Activated T-helper 17 cell treated with anti-CD3 and anti-CD28 coated beads, Interleukin-2, amount 50 U/mL, for 72 hours (primary cell): ENCODE measurements at regions not wholly inside any gene's neighbourhood (a gene's known extent, or its start where the extent isn't known, plus 50 kb on each side); places are given as distances from the start of the nearest gene placed in this dataset.

ENCODE experiments used
- ATAC-seq: fragments of 150-1000 bp; cut with Tn5 transposase; replicated peaks from 2 replicates; pipeline ENCODE4 v1.10.0; 2021; ENCODE audit warnings: mild to moderate bottlenecking, moderate library complexity
- H3K27ac Mint-ChIP-seq: one replicate; pipeline ENCODE4 v1.8.0; 2022; ENCODE audit warnings: mixed read lengths
- H3K27me3 Mint-ChIP-seq: one replicate; pipeline ENCODE4 v1.8.0; 2022; ENCODE audit warnings: mixed read lengths
- H3K36me3 Mint-ChIP-seq: one replicate; pipeline ENCODE4 v1.8.0; 2022; ENCODE audit warnings: low read depth, mild to moderate bottlenecking, mixed read lengths
- H3K4me1 Mint-ChIP-seq: one replicate; pipeline ENCODE4 v1.8.0; 2022; ENCODE audit warnings: mixed read lengths
- H3K4me3 Mint-ChIP-seq: one replicate; pipeline ENCODE4 v1.8.0; 2022; ENCODE audit warnings: mild to moderate bottlenecking, mixed read lengths
- H3K9me3 Mint-ChIP-seq: one replicate; pipeline ENCODE4 v1.8.0; 2022; ENCODE audit warnings: mixed read lengths

DNA sequence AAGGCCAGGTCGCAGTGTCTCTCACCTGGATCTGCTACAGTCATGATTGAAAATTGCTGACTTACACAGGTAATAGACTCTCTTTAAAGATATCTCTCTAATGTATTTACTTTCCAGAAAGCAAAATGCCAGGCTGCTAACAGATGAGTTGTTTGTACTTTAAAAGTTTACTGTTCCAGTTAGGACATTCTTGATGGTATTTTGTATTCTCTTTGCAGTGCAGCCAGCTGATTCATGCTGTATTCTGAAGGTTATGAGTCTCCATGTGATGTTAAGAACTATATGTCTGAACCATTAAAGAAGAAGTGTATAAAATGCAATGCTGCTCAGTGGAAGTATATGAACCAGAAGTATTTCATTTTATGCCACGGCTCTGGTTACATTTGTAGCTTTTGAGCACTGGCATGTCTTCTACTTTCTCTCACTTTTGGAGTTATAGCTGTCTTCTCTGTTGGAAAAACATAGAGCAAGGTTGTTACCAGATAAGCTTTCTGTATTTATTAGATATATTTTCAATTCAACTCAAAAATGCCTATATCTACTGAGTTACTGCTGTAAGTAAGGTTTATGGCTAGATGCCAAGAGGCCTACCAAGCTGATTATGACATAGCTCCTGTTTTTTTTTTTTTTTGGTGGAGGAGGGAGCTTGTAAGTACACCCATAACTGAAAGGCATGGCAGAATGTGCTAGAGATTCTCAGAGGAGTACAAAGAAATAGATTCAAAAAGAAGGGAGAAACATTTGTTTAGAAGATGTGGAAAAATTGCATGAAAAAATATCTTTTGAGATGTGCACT lies 130.5 kb upstream of the MAN1A1 start:
- no peak overlapping the region for H3K4me3 Mint-ChIP-seq
- H3K27me3 Mint-ChIP-seq, result no peaks in the 10 kb centered on the region
- ATAC-seq, result no peak
- no peaks in the 10 kb centered on the region for H3K4me1 Mint-ChIP-seq
- no peaks in the 10 kb centered on the region for H3K9me3 Mint-ChIP-seq
- no peak overlapping the region for H3K27ac Mint-ChIP-seq
- no peaks in the 10 kb centered on the region for H3K36me3 Mint-ChIP-seq

DNA sequence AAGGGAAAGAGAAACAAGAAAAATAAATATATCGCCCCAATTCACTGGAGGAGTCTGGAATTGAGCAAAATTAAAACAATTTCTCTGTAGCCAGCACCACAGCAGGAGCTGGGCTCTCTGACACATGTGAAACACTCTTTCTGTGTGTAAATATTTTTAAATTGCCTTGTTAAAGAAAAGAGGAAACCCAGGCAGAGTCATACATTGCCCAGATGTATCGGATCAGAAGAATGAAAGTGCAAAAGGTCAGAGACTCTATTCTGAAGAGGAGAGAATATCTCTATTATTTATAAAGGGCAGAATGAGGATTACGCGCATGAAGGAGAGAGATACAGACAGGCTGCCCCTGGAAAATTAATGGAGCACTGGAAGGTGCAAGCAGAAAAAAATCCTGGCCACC lies 127.0 kb upstream of the MAN1A1 start:
- Mint-ChIP-seq H3K27me3 (no peaks in the 10 kb centered on the region), H3K4me3 (no peak overlapping the region), H3K27ac (no peak overlapping the region), H3K36me3 (no peaks in the 10 kb centered on the region), H3K9me3 (no peaks in the 10 kb centered on the region), H3K4me1 (no peaks in the 10 kb centered on the region)
- no peak for ATAC-seq

- no peaks in the 10 kb centered on the region for H3K36me3 Mint-ChIP-seq
- no peaks in the 10 kb centered on the region for H3K27me3 Mint-ChIP-seq
- ATAC-seq, result no peak
- H3K4me3 Mint-ChIP-seq, result no peak overlapping the region
- no peaks in the 10 kb centered on the region for H3K4me1 Mint-ChIP-seq
- H3K27ac Mint-ChIP-seq, result no peak overlapping the region
- H3K9me3 Mint-ChIP-seq, result no peaks in the 10 kb centered on the region
These were observed 126.5 kb upstream of the MAN1A1 start for GRCh38 chr6:119476024-119476423.

DNA sequence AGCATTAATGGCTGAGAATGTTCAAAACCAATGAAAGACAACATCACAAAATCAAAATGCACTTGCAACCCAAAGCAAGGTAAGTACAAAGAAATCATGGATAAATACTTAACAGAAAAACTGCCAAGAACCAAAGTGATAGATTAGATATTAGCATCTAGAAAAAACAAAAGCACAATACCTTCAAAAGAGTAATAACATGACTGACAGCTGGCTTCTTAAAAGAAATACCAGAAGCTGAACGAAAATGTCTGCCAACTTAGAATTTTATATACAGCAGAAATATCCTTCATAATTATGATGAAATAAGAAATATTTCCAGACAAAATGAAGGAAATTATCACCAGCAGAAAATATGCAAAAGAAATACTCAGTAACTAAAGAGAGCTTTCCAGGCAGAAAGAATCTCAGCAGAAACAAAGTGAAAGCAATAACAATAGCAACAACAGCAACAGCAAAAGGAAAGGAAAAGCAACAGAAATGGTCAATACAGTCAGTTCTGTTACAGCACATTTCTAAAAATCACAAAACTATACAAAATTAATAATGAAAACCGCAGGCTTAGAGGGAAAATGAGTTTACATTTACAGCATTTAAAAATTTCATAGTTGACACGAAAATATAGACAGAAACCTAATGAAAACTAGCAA lies 121.5 kb upstream of the MAN1A1 start:
- no peak for ATAC-seq
- Mint-ChIP-seq H3K4me1 (no peaks in the 10 kb centered on the region), H3K9me3 (no peaks in the 10 kb centered on the region), H3K27ac (no peak overlapping the region), H3K27me3 (no peaks in the 10 kb centered on the region), H3K4me3 (peak overlapping the region; percentile 18), H3K36me3 (no peaks in the 10 kb centered on the region)

- H3K27ac Mint-ChIP-seq, result no peak overlapping the region
- no peak for ATAC-seq
- H3K27me3 Mint-ChIP-seq, result no peaks in the 10 kb centered on the region
- H3K9me3 Mint-ChIP-seq, result no peaks in the 10 kb centered on the region
- H3K36me3 Mint-ChIP-seq, result no peaks in the 10 kb centered on the region
- H3K4me1 Mint-ChIP-seq, result peaks cover 5% of the 10 kb centered on the region
- no peak overlapping the region for H3K4me3 Mint-ChIP-seq
These were observed 118.0 kb upstream of the MAN1A1 start for GRCh38 chr6:119467488-119468081.

DNA sequence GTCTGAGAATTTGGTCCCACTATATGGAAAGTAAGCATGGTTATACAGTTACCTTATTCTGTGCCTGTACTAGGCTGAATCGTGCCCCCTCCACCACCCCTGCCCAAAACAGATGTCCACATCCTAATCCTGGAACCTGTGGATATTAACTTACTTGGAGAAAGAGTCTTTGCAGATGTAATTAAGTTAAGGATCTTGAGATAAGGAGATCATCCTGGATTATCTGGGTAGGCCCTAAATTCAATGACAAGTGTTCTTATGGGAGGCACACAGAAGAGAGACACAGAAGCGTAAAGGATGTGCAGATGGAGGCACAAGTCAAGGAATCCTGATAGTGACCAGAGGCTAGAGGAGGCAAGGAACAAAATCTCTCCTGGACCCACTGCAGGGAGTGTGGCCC lies 116.7 kb upstream of the MAN1A1 start:
- ATAC-seq, result no peak
- Mint-ChIP-seq H3K27ac (no peak overlapping the region), H3K9me3 (peaks cover 1% of the 10 kb centered on the region), H3K27me3 (no peaks in the 10 kb centered on the region), H3K4me3 (no peak overlapping the region), H3K4me1 (peaks cover 5% of the 10 kb centered on the region), H3K36me3 (no peaks in the 10 kb centered on the region)

GRCh38 chr6:119463081-119463626 lies 113.6 kb upstream of the MAN1A1 start:
- H3K27me3 Mint-ChIP-seq, result no peaks in the 10 kb centered on the region
- H3K4me3 Mint-ChIP-seq, result peak overlapping the region; percentile 9
- H3K27ac Mint-ChIP-seq, result peak overlapping the region; percentile 83
- ATAC-seq, result peak; percentile 87
- peaks cover 6% of the 10 kb centered on the region for H3K9me3 Mint-ChIP-seq
- H3K4me1 Mint-ChIP-seq, result peaks cover 5% of the 10 kb centered on the region
- no peaks in the 10 kb centered on the region for H3K36me3 Mint-ChIP-seq

DNA sequence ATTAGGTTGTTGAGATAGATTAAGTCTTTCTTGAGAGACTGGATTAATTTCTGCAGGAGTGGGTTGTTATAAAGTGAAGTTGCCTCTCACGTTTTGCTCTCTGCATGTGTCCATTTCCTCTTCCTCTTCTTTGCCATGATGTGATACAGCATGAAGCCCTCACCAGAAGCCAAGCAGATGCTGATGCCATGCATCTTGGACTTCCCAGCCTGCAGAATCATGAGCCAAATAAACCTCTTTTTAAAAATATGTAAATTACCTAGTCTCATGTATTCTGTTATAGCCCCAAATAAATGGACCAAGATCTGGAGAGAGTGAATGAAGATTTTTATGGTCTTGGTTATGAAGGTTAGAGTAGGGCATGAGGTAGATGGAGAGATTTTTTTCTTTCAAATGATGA lies 111.6 kb upstream of the MAN1A1 start:
- ATAC-seq, result no peak
- H3K27me3 Mint-ChIP-seq, result no peaks in the 10 kb centered on the region
- peaks cover 6% of the 10 kb centered on the region for H3K9me3 Mint-ChIP-seq
- H3K27ac Mint-ChIP-seq, result no peak overlapping the region
- peaks cover 5% of the 10 kb centered on the region for H3K4me1 Mint-ChIP-seq
- no peaks in the 10 kb centered on the region for H3K36me3 Mint-ChIP-seq
- no peak overlapping the region for H3K4me3 Mint-ChIP-seq

GRCh38 chr6:119459207-119459974 lies 109.8 kb upstream of the MAN1A1 start:
- Mint-ChIP-seq H3K27ac (no peak overlapping the region), H3K27me3 (no peaks in the 10 kb centered on the region), H3K9me3 (peaks cover 6% of the 10 kb centered on the region), H3K4me3 (no peak overlapping the region), H3K36me3 (no peaks in the 10 kb centered on the region), H3K4me1 (peaks cover 5% of the 10 kb centered on the region)
- no peak for ATAC-seq

DNA sequence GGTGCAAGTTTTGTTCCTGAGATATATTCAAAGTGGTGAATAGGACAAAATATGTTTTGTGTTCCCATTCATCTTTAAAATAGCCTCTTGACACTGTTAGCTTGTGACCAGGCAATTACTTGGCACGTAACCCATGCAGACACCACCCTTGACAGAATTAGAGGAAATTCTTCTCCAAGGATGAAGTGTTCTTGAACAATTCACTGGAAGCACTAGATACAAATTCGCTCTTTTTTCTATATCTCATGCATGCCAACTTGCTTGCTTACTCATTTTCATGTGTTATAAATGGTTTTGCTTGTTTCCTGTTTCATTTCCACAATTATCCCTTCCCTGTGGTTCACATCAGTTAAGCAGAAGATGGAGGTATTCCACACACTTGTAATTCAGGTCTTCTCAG lies 105.2 kb upstream of the MAN1A1 start:
- Mint-ChIP-seq H3K27me3 (peaks cover 3% of the 10 kb centered on the region), H3K36me3 (no peaks in the 10 kb centered on the region), H3K4me1 (no peaks in the 10 kb centered on the region), H3K27ac (no peak overlapping the region), H3K9me3 (peaks cover 8% of the 10 kb centered on the region), H3K4me3 (no peak overlapping the region)
- no peak for ATAC-seq

DNA sequence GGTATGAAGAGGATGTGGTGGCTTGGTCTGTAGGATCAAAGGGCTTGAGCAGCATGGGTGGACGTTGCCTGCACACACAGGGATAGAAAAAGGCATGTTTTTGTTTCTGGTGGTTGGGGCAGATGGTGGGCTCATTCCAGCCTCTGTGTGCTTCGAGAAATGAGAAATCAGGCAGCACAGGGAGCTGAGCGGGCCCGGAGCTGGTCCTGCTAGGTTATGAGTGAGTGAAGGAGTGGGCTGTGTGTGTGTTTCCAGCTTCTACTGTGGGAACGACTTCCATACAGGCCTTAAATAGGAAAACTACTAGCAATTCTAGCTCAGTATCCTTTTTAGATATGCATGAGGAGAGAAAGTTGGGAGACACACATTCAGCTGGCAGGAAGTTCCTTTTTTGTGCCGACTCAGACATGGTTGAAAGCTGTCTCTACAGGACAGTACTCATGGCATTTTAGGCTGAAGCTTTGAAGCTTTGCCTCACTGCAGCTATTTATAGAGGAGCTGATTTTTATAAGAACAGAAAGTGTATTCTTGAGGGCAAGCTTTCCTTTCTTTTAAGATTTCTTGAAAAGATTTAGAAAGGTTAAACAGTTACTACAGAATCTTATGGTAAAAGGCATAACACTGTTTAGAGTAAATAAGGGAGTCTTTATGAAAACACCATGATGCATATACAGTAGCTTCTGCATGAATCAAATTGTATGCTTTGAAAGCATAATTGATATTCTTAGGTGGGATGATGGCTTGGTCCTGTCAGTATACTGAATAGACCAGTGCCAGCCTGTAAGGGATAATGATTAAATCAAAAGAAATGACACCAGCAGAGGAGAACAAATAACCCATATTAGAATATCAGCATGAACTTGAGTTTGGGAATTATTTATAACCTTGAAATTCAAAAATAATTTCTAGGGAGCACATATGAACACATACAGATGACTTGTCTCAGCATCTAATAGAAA lies 104.0 kb upstream of the MAN1A1 start:
- no peak for ATAC-seq
- no peaks in the 10 kb centered on the region for H3K36me3 Mint-ChIP-seq
- H3K9me3 Mint-ChIP-seq, result peaks cover 5% of the 10 kb centered on the region
- H3K27ac Mint-ChIP-seq, result no peak overlapping the region
- H3K4me1 Mint-ChIP-seq, result no peaks in the 10 kb centered on the region
- no peak overlapping the region for H3K4me3 Mint-ChIP-seq
- peaks cover 3% of the 10 kb centered on the region for H3K27me3 Mint-ChIP-seq

GRCh38 chr6:119449331-119450156 lies 100.0 kb upstream of the MAN1A1 start:
- Mint-ChIP-seq H3K4me3 (no peak overlapping the region), H3K36me3 (no peaks in the 10 kb centered on the region), H3K27ac (no peak overlapping the region), H3K27me3 (peaks cover 3% of the 10 kb centered on the region), H3K4me1 (peaks cover 6% of the 10 kb centered on the region), H3K9me3 (peaks cover 5% of the 10 kb centered on the region)
- no peak for ATAC-seq

GRCh38 chr6:119447921-119448320 lies 98.4 kb upstream of the MAN1A1 start:
- ATAC-seq, result no peak
- peaks cover 2% of the 10 kb centered on the region for H3K9me3 Mint-ChIP-seq

More at GRCh38 chr6:119447921-119448320, 98.4 kb upstream of the MAN1A1 start:
- Mint-ChIP-seq H3K4me3 (no peak overlapping the region), H3K27me3 (peaks cover 3% of the 10 kb centered on the region), H3K4me1 (peaks cover 6% of the 10 kb centered on the region), H3K27ac (no peak overlapping the region), H3K36me3 (no peaks in the 10 kb centered on the region)
